NCI-H1436 treated with DMSO at 0.1 percent for 48 hours (cell line): ENCODE measurements at regions not wholly inside any gene's neighbourhood (a gene's known extent, or its start where the extent isn't known, plus 50 kb on each side); places are given as distances from the start of the nearest gene placed in this dataset.

Experiments
- DNase-seq: peaks from one replicate; lab custom pipeline; 2025; lab: John Stamatoyannopoulos, UW

GRCh38 chr12:78697817-78698415 is 166.7 kb upstream of the SYT1 start:
- no peak for DNase-seq

DNA sequence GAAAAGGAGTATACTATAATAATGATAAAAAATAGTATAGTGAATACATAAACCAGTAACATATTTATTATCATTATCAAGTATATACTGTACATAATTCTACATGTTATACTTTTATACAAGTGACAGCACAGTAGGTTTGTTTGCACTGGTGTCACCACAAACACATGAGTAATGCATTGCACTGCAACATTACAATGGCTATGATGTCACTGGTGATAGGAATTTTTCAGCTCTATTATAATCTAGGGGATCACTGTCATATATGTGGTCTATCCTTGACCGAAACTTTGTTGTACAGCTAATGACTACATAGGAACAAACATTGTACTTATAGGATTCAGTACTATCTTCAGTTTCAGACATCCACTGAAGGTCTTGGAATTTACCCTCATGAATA is 165.8 kb upstream of the SYT1 start:
- DNase-seq = no peak

DNA sequence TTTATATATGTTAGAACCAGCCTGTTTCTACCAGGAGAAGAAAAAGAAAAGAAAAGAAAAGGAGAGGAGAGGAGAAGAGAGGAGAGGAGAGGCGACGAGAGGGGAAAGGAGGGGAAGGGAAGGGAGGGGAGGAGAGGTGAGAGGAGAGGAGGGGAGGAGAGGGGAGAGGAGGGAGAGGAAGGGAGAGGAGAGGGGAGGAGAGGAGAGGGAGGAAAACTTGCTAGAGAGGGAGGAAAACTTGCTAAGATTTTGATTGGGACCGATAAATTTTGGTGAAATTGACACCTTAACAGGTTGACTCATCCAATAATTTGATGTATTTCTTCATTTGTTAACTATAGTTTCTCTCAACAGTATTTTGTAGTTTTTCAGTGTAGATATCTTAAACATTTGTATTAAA is 164.0 kb upstream of the SYT1 start:
- no peak for DNase-seq

DNA sequence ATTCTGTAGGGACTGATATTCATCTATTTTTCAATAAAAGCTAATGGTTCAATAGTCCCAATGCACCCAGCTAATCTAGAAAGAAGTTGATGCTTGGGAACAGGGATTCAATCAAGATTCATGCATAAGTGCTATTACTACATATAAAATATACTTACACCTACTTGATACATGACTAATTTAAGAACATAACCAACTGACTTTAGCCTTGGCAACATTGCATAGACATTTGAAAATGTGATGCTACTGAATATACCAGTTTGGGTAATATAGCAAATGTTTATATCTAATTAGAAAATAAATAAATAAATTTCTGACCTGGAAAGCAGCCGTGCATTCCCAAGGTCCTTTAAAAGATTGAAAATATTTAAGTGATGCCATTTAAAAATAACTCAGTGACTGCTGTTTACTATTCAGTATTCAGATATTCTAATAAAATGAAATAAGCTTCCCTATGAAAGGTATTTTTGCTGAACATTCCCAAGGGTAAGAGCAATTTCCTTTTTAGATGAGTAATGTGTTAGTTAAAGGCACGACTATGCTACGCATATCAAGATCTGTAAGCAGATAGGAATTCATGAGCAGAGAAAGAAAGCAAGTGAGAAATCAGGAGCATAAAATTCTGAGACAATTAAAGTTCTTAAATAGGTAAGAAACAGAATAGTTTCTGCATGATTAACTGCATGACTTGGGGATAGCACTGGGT is 160.6 kb upstream of the SYT1 start:
- no peak for DNase-seq

DNA sequence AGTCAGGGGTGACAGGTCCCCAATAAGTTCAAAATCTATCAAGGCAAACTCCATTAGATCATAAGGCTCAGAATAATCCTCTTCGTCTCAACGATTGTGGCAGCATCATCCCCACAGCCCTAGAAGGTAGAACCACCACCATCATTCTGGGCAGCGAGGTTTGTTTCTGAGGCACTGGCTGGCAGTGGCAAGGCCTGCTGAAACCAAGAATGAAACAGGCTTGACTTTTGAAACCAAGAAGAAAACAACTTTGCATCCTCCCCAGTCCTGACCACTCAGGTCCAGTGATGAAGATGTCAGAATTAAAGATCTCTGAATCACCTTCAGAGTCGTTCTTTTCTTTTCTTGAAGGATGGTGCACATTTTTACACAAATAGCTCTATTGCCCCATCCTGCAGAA is 152.6 kb upstream of the SYT1 start:
- no peak for DNase-seq

DNA sequence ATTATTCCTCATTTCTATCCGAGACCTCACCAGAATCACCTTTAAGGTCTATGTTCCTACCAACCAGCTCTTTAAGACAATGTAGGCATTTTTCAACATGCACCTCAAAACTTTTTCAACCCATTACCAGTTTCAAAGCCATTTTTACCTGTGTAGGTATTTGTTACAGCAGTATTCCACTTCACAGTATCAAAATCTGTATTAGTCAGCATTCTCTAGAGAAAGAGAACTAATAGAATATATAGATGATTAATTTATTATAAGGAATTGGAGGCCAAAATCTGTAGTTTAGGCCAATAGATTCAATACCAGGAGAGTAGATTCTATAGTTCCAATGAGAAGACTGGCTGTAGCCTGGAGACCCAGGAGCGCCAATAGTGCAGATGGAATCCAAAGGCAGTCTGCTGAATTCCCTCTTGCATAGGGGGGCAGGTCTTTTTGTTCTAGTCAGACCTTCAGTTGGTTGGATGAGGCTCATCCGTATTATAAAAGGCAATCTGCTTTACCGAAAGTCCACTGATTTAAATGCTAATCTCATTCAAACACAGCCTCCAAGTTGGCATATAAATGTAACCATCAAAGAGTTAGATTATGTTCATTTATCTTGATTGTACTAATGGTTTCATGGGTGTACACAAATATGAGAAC is 151.6 kb upstream of the SYT1 start:
- no peak for DNase-seq

DNA sequence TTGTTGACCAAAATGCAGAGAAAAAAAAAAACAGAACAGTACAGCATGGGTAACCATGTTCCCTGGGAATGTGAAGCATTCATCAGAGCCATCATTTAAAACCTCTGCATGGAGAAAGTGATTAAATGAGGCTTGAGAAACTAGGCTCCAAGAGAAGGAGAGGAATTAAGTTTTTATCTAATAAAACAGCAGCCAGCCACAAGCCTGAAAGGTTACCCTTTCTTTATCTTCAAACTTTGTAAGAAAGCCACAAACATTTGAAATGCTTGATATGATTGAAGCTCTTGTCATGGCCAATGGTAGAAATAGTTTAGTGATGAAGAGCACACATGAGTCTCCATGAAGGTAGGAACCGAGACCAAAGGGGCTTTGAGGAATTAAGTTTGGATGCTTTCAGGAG is 144.9 kb upstream of the SYT1 start:
- no peak for DNase-seq

- no peak for DNase-seq
These were observed 142.7 kb upstream of the SYT1 start for GRCh38 chr12:78721906-78722305.

DNA sequence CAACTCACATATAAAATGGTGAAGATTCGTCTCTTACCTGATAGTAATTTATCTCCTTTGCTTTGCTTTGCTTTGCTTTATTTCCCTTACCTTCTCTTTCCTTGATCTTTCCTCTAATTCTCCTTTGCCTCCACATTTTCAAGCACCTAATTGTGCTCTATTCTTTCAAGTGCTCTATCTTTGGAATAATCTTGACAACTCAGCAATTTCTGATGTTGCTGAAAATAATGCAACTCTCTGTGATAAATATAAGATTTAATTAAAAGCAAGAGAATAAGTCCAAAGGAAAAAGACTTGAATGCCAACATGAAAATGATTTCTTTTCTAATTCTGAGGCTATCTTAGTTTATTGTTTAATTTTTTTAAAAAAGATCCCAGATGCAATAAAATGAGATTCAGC is 139.5 kb upstream of the SYT1 start:
- no peak for DNase-seq

DNA sequence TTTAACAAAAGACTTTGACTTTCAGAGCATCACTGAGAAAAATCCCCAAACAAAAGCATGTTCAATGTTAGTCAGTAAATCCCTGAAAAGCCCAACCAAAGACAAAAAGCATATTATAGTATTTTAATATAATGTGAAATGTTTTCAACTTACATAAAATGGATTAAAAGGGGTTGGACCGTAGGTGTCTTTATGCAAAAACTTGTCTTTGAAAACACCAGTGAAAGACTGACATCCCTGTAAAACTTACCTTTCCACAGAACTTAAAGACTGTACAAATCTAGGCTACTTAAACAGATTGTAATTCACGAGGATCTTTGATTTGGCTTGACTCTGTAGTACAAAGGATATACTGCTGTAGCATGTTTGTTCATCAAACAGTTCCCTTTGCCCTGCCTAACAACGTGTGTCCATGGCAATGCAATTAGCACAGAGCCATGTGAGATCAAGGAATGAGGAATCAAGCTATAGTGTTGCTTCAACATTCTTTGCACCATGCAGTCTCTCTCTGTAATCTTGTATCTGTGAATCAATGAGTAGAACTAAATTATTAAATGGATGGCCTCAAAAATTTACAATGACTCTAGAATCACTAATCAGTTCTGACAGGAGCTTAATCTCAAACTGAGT is 138.5 kb upstream of the SYT1 start:
- DNase-seq = no peak

DNA sequence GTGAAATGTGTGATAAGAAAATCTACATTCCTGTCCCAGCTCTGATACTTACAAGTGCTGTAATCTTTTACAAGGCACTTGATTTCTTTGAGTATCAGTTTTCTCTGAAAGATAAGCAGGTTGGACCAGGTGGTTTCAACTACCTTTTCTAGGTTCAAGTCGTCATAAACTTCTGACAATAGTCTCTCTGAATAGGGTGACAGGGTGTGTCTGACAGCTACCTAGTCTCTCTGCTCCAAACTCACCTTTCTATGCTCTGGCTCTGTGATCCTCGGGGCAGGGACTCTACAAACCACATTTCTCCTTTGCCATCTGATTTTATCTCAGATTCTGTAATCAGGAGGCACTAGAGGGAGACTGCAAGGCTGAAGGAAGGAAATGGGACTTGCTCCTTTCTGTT is 137.7 kb upstream of the SYT1 start:
- DNase-seq = no peak

DNA sequence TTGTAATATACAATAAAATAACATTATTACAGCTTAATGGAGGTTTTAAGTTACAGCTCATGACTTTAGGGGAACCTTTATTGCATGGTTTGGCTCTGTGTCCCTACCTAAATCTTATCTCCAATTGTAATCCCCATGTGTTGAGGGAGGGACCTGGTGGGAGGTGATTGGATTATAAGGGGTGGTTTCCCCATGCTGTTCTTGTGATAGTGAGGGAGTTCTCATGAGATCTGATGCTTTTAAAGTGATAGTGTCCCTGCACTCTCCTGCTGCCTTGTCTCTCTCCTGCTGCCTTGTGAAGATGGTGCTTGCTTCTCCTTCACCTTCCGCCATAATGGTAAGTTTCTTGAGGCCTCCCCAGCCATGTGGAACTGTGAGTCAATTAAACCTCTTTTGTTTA is 132.1 kb upstream of the SYT1 start:
- DNase-seq = no peak

GRCh38 chr12:78739653-78740052 is 124.9 kb upstream of the SYT1 start:
- DNase-seq = no peak

DNA sequence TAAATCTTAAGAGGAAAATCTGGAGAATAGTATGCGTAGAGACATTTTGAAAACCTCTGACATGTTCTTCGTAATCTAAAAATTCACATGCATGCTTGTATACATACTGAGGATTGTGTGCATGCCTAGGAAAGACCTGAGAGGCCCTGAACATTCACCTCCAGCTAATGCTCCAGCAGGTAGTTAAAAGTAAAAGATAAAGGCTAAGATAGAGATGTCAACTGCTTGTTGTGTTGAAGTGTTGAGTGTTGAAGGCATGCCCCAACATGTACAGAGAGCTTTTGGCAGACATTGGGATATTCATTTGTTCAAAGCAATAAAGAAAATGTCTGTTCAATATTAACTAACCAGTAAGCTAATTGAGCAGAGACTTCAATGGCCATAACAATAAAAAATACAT is 118.6 kb upstream of the SYT1 start:
- no peak for DNase-seq

- DNase-seq = no peak
These were observed 111.5 kb upstream of the SYT1 start for GRCh38 chr12:78753058-78753457.

GRCh38 chr12:78756936-78757335 is 107.6 kb upstream of the SYT1 start:
- DNase-seq = no peak

- DNase-seq = no peak
These were observed 105.2 kb upstream of the SYT1 start for GRCh38 chr12:78759367-78759766.

GRCh38 chr12:78760906-78761305 is 103.7 kb upstream of the SYT1 start:
- no peak for DNase-seq

GRCh38 chr12:78764913-78765312 is 99.7 kb upstream of the SYT1 start:
- no peak for DNase-seq

DNA sequence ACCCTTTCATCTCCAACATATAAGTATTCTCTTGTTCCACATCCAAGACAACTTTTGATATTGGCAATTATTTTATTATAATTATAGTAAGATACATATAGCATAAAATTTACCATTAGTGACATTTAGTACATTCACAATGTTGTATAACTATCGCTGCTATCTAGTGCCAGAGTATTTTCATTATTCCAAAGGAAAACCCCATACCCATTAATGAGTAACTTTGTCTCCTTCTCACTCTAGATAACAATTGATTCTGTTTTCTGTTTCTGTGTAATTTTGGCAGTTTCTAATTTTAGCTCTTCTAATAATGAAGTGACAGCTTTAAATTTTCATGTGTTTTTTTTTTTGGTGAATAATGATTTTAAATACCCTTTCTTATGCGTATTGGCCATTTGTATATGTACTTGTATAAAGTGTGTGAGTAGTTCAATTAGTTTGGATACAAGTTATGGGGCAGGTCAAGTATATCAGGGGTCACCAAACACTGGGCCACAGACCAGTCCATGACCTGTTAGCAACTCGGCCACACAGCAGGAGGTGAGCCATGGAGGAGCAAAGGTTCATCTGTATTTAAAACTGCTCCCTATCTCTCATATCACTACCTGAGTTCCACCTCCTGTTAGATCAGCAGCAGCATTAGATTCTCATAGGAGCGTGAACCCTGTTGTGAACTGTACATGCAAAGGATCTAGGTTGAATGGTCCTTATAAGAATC is 97.2 kb upstream of the SYT1 start:
- no peak for DNase-seq

DNA sequence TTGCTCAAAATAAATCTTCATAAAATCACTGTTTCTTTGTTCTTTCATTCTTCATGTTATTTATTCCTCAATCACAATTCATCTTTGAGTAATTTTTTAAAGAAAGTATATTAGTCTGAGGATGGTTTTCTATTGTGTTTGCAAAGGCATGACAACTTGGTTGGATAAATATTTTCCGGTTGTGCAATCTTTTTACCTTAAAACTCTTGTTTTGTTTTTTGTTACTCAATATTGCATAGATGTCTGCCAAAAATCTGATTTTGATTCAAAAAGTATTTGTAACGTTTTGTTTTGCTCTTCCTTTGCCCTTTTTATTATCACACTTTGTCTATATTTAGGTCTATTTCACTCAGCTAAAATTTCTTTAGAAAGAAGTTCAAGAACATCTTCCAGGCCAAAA is 86.2 kb upstream of the SYT1 start:
- DNase-seq = no peak

- no peak for DNase-seq
These were observed 77.0 kb upstream of the SYT1 start for GRCh38 chr12:78787576-78787975.

- DNase-seq = no peak
These were observed 74.4 kb upstream of the SYT1 start for GRCh38 chr12:78790148-78790547.
